Lower leg skin (tissue), 3 donors: ENCODE measurements at regions not wholly inside any gene's neighbourhood (a gene's known extent, or its start where the extent isn't known, plus 50 kb on each side); places are given as distances from the start of the nearest gene placed in this dataset.

Experiments
- POLR2A ChIP-seq, 2 donors: fragments of 450-650 bp; IDR thresholded peaks; one replicate each; pipeline ENCODE4 v1.6.1; 2016 to 2017; ENCODE audit warnings: antibody characterized with exemption in 2 of 2, mild to moderate bottlenecking in 1 of 2, moderate library complexity in 1 of 2
- TF ChIP-seq, protein P1 (sequence below), 3 donors: fragments of 450-650 bp; IDR thresholded peaks; one replicate each; pipeline ENCODE4 v1.5.1; 2016; ENCODE audit warnings: antibody characterized with exemption in 3 of 3, mild to moderate bottlenecking in 3 of 3, moderate library complexity in 2 of 3

- TF ChIP-seq, protein P1, sequence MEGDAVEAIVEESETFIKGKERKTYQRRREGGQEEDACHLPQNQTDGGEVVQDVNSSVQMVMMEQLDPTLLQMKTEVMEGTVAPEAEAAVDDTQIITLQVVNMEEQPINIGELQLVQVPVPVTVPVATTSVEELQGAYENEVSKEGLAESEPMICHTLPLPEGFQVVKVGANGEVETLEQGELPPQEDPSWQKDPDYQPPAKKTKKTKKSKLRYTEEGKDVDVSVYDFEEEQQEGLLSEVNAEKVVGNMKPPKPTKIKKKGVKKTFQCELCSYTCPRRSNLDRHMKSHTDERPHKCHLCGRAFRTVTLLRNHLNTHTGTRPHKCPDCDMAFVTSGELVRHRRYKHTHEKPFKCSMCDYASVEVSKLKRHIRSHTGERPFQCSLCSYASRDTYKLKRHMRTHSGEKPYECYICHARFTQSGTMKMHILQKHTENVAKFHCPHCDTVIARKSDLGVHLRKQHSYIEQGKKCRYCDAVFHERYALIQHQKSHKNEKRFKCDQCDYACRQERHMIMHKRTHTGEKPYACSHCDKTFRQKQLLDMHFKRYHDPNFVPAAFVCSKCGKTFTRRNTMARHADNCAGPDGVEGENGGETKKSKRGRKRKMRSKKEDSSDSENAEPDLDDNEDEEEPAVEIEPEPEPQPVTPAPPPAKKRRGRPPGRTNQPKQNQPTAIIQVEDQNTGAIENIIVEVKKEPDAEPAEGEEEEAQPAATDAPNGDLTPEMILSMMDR (IDR thresholded peaks at IDR 0.05), result no peak
- no peak for TF ChIP-seq POLR2A (IDR thresholded peaks at IDR 0.05)
Observed at GRCh38 chr1:198939956-198940355, 301.1 kb downstream of the PTPRC start.
